OCI-LY1 (cell line): ENCODE measurements at regions not wholly inside any gene's neighbourhood (a gene's known extent, or its start where the extent isn't known, plus 50 kb on each side); places are given as distances from the start of the nearest gene placed in this dataset.

Source experiments
- H2AFZ ChIP-seq: fragments of 200-600 bp; sonication (generic), shearing (Covaris generic); 2 replicates; pipeline ENCODE4 v1.6.0; 2014; ENCODE audit warnings: antibody characterized with exemption, mild to moderate bottlenecking, low read length
- H3F3A ChIP-seq: fragments of 200-600 bp; sonication (generic), shearing (Covaris generic); 2 replicates; pipeline ENCODE4 v1.6.0; 2014; ENCODE audit warnings: mild to moderate bottlenecking, antibody characterized with exemption, low read length, moderate library complexity; ENCODE audit not compliant: insufficient read depth
- H3K27ac ChIP-seq: fragments of 200-600 bp; sonication (generic); 2 replicates; pipeline ENCODE4 v1.5.1; 2014; ENCODE audit warnings: low read length, mixed run types, mild to moderate bottlenecking, low read depth; ENCODE audit not compliant: poor library complexity, severe bottlenecking
- H3K27me3 ChIP-seq: fragments of 200-600 bp; sonication (generic); 2 replicates; pipeline ENCODE4 v1.6.0; 2014; ENCODE audit warnings: antibody characterized with exemption, mild to moderate bottlenecking, low read length, moderate library complexity; ENCODE audit not compliant: insufficient read depth
- H3K36me3 ChIP-seq: fragments of 200-600 bp; sonication (generic); 2 replicates; pipeline ENCODE4 v1.6.1; 2014; ENCODE audit warnings: mild to moderate bottlenecking, antibody characterized with exemption, low read length, moderate library complexity, mixed read lengths; ENCODE audit not compliant: insufficient read depth
- H3K4me1 ChIP-seq: fragments of 200-600 bp; sonication (generic); 2 replicates; pipeline ENCODE4 v1.5.1; 2014; ENCODE audit warnings: mild to moderate bottlenecking, low read length, moderate library complexity; ENCODE audit not compliant: insufficient read depth, severe bottlenecking
- H3K4me2 ChIP-seq: fragments of 200-600 bp; sonication (generic), shearing (Covaris generic); 2 replicates; pipeline ENCODE4 v1.6.1; 2014; ENCODE audit warnings: low read length
- H3K4me3 ChIP-seq: fragments of 200-600 bp; sonication (generic); 2 replicates; pipeline ENCODE4 v1.5.1; 2014; ENCODE audit warnings: low read length, low read depth, mild to moderate bottlenecking, mixed read lengths; ENCODE audit not compliant: poor library complexity, severe bottlenecking
- H3K79me2 ChIP-seq: fragments of 200-600 bp; shearing (Covaris generic); 2 replicates; pipeline ENCODE4 v1.6.1; 2016; ENCODE audit warnings: mixed run types, low read length, mixed read lengths; ENCODE audit not compliant: insufficient read depth
- H3K9ac ChIP-seq: fragments of 200-600 bp; sonication (generic), shearing (Covaris generic); 2 replicates; pipeline ENCODE4 v1.6.1; 2014; ENCODE audit warnings: mild to moderate bottlenecking, low read length, mixed read lengths
- H3K9me2 ChIP-seq: fragments of 200-600 bp; sonication (generic), shearing (Covaris generic); 2 replicates; pipeline ENCODE4 v1.6.1; 2014; ENCODE audit warnings: low read depth, mild to moderate bottlenecking, low read length, mixed read lengths
- H3K9me3 ChIP-seq: fragments of 200-600 bp; shearing (Covaris generic); 2 replicates; pipeline ENCODE4 v1.6.1; 2014; ENCODE audit warnings: low read length, mixed read lengths
- H4K20me1 ChIP-seq: fragments of 200-600 bp; sonication (generic), shearing (Covaris generic); 2 replicates; pipeline ENCODE4 v1.6.0; 2016; ENCODE audit warnings: mild to moderate bottlenecking, low read length; ENCODE audit not compliant: insufficient read depth
- CTCF ChIP-seq: fragments of 200-600 bp; sonication (generic), shearing (Covaris generic); IDR thresholded peaks from 2 replicates; pipeline ENCODE4 v1.5.1; 2017; ENCODE audit warnings: mild to moderate bottlenecking, antibody characterized with exemption, low read length, moderate library complexity, mixed read lengths
- EZH2 ChIP-seq: fragments of 200-600 bp; sonication (generic), shearing (Covaris generic); IDR thresholded peaks from 2 replicates; pipeline ENCODE4 v1.8.0; 2017; ENCODE audit warnings: borderline replicate concordance, mixed run types, mild to moderate bottlenecking, antibody characterized with exemption, low read length, moderate library complexity, mixed read lengths

- no peak overlapping the region for H3K4me2 ChIP-seq
- no peak overlapping the region for H3K4me3 ChIP-seq
- no peaks in the 10 kb centered on the region for H3K4me1 ChIP-seq
- H4K20me1 ChIP-seq: no peaks in the 10 kb centered on the region
- no peaks in the 10 kb centered on the region for H3K9me2 ChIP-seq
- no peak for TF ChIP-seq EZH2
- no peaks in the 10 kb centered on the region for H3K36me3 ChIP-seq
- H3K9ac ChIP-seq: no peak overlapping the region
- H3K79me2 ChIP-seq: no peaks in the 10 kb centered on the region
- H3K27ac ChIP-seq: no peak overlapping the region
- no peaks in the 10 kb centered on the region for H3K9me3 ChIP-seq
- no peak overlapping the region for H2AFZ ChIP-seq
- H3F3A ChIP-seq: no peaks in the 10 kb centered on the region
- no peaks in the 10 kb centered on the region for H3K27me3 ChIP-seq
Observed at GRCh38 chr15:87522997-87523396, 733.5 kb downstream of the NTRK3 start.

- Histone ChIP-seq H2AFZ (no peak overlapping the region), H3K4me3 (no peak overlapping the region), H3K4me2 (no peak overlapping the region), H3K36me3 (no peaks in the 10 kb centered on the region), H3K79me2 (no peaks in the 10 kb centered on the region), H4K20me1 (no peaks in the 10 kb centered on the region), H3K9me2 (no peaks in the 10 kb centered on the region), H3K9me3 (no peaks in the 10 kb centered on the region), H3K9ac (no peak overlapping the region), H3K27me3 (no peaks in the 10 kb centered on the region), H3K4me1 (no peaks in the 10 kb centered on the region), H3K27ac (no peak overlapping the region), H3F3A (no peaks in the 10 kb centered on the region)
- no peak for TF ChIP-seq CTCF
- TF ChIP-seq EZH2: no peak
Observed at GRCh38 chr15:87518957-87519356, 737.6 kb downstream of the NTRK3 start.

GRCh38 chr15:87508086-87508485, 748.5 kb downstream of the NTRK3 start:
- H3K9ac ChIP-seq: no peak overlapping the region
- H2AFZ ChIP-seq: no peak overlapping the region
- H3K9me2 ChIP-seq: no peaks in the 10 kb centered on the region
- H3K79me2 ChIP-seq: no peaks in the 10 kb centered on the region
- no peaks in the 10 kb centered on the region for H3K27me3 ChIP-seq
- H3K4me3 ChIP-seq: no peak overlapping the region
- H3K36me3 ChIP-seq: no peaks in the 10 kb centered on the region
- no peaks in the 10 kb centered on the region for H3F3A ChIP-seq
- no peak overlapping the region for H3K27ac ChIP-seq
- TF ChIP-seq EZH2: no peak
- TF ChIP-seq CTCF: no peak
- no peaks in the 10 kb centered on the region for H4K20me1 ChIP-seq
- no peaks in the 10 kb centered on the region for H3K9me3 ChIP-seq
- no peak overlapping the region for H3K4me2 ChIP-seq
- H3K4me1 ChIP-seq: no peaks in the 10 kb centered on the region

GRCh38 chr15:87502173-87502572, 754.4 kb downstream of the NTRK3 start:
- Histone ChIP-seq H3K9ac (no peak overlapping the region), H4K20me1 (no peaks in the 10 kb centered on the region), H3K9me2 (no peaks in the 10 kb centered on the region), H2AFZ (no peak overlapping the region), H3K9me3 (no peaks in the 10 kb centered on the region), H3K36me3 (no peaks in the 10 kb centered on the region), H3K79me2 (no peaks in the 10 kb centered on the region), H3K4me3 (no peak overlapping the region), H3F3A (no peaks in the 10 kb centered on the region), H3K27me3 (no peaks in the 10 kb centered on the region), H3K27ac (no peak overlapping the region), H3K4me1 (no peaks in the 10 kb centered on the region), H3K4me2 (no peak overlapping the region)
- TF ChIP-seq CTCF (no peak), EZH2 (no peak)
